HFF-Myc (cell line): ENCODE measurements at regions not wholly inside any gene's neighbourhood (a gene's known extent, or its start where the extent isn't known, plus 50 kb on each side); places are given as distances from the start of the nearest gene placed in this dataset.

Experiments
- DNase-seq: peaks from one replicate; pipeline ENCODE4 v3.0.0-alpha.2; 2011; ENCODE audit warnings: low read depth; ENCODE audit errors: extremely low read depth
- H3K4me3 ChIP-seq: replicated peaks from 2 replicates; pipeline ENCODE4 v1.5.1; 2011; ENCODE audit warnings: low read depth, mild to moderate bottlenecking, control low read depth, low read length
- TF ChIP-seq, protein P1 (sequence below): IDR thresholded peaks from 2 replicates; pipeline ENCODE4 v1.5.1; 2012; ENCODE audit warnings: mild to moderate bottlenecking, low read depth, low read length, control low read depth; ENCODE audit errors: missing control alignments

- no peak for DNase-seq
- TF ChIP-seq, protein P1, sequence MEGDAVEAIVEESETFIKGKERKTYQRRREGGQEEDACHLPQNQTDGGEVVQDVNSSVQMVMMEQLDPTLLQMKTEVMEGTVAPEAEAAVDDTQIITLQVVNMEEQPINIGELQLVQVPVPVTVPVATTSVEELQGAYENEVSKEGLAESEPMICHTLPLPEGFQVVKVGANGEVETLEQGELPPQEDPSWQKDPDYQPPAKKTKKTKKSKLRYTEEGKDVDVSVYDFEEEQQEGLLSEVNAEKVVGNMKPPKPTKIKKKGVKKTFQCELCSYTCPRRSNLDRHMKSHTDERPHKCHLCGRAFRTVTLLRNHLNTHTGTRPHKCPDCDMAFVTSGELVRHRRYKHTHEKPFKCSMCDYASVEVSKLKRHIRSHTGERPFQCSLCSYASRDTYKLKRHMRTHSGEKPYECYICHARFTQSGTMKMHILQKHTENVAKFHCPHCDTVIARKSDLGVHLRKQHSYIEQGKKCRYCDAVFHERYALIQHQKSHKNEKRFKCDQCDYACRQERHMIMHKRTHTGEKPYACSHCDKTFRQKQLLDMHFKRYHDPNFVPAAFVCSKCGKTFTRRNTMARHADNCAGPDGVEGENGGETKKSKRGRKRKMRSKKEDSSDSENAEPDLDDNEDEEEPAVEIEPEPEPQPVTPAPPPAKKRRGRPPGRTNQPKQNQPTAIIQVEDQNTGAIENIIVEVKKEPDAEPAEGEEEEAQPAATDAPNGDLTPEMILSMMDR: no peak
- peak overlapping the region; percentile 84 for H3K4me3 ChIP-seq
These were observed 108.8 kb downstream of the NAV1 start for GRCh38 chr1:201647722-201648065.

DNA sequence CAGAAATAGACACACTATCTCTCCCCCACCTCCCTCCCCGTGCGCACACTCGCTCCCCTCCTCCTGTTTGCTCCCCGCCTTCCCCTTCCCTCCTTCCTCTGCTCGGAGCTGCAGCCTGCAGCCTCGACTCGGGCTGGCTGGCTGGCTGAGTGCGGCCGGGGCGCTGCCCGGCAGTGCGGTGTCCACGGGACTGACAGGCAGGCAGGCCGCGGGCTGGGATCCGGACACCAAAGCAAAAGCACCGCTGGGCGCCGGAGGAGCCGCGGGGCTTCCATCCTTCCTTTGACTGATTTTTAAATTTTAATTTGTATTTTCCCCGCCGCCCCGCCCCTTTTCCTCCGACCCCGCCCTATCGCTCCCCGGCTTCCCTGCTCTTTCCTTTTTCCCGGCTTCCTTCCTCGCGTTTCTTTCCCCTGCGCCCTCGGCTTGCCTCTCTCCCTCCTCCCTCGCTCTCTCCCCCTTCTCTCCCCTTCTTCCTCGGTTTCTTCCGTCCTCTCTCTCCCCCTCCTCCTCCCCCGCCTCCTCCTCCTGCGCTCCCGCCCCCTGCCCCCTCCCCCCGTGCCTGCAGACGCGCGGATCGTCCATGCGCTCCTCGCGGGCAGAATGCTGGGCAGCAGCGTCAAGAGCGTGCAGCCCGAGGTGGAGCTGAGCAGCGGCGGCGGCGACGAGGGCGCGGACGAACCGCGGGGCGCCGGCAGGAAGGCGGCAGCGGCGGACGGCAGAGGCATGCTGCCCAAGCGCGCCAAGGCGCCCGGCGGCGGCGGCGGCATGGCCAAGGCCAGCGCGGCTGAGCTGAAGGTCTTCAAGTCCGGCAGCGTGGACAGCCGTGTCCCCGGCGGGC lies 109.4 kb downstream of the NAV1 start:
- peak overlapping the region; percentile 84 for H3K4me3 ChIP-seq
- DNase-seq: no peak
- TF ChIP-seq, protein P1: no peak

- TF ChIP-seq, protein P1: no peak
- no peak for DNase-seq
- peak overlapping the region; percentile 84 for H3K4me3 ChIP-seq
These were observed 110.2 kb downstream of the NAV1 start for GRCh38 chr1:201648907-201649721.

- DNase-seq: no peak
- H3K4me3 ChIP-seq: peak overlapping the region; percentile 84
- TF ChIP-seq, protein P1: no peak
These were observed 111.1 kb downstream of the NAV1 start for GRCh38 chr1:201649761-201650622.

- DNase-seq: no peak
- peak overlapping the region; percentile 84 for H3K4me3 ChIP-seq
- TF ChIP-seq, protein P1: no peak
These were observed 111.7 kb downstream of the NAV1 start for GRCh38 chr1:201650623-201650933.

DNA sequence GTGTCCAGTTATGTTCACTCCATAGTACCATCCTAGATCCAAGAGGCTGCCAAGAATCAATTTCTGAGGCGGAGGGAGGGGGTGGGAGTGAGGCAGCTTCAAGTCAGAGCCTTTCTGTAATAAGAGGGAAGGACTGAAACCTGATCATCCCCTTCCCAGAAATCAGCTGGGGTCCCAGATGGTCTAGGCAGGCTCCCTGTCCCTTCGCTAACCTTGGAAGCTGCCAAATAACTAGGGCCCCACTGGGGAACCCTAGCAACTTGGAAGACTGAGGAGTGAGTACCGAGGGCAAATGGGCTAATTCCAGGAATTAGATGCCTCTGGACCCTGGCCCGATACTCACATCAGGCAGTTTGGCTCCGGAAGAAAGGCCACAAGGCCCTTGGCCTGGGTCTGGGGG lies 113.3 kb downstream of the NAV1 start:
- TF ChIP-seq, protein P1: no peak
- peak overlapping the region; percentile 11; the same call in 1 of the 2 replicates for H3K4me3 ChIP-seq
- no peak for DNase-seq
